Left lung (tissue), 4 donors: ENCODE measurements at regions not wholly inside any gene's neighbourhood (a gene's known extent, or its start where the extent isn't known, plus 50 kb on each side); places are given as distances from the start of the nearest gene placed in this dataset.

Source experiments
- ATAC-seq: fragments of 200-7000 bp; cut with Tn5 transposase; one replicate; pipeline ENCODE4 v1.9.1; 2020; ENCODE audit warnings: moderate library complexity
- DNase-seq, 4 donors: peaks; one replicate each; pipeline ENCODE4 v3.0.0-alpha.2; 2013 to 2020
- H3K27ac ChIP-seq, 2 donors: fragments of 200-600 bp; sonication (generic) in 1 of 2; one replicate each; pipeline versions ENCODE4 v1.5.0 to v1.8.0; 2020 to 2021
- H3K27me3 ChIP-seq, 2 donors: fragments of 200-600 bp; sonication (generic) in 1 of 2; one replicate each; pipeline versions ENCODE4 v1.5.0 to v1.8.0; 2020 to 2021
- H3K36me3 ChIP-seq, 2 donors: fragments of 200-600 bp; sonication (generic) in 1 of 2; one replicate each; pipeline versions ENCODE4 v1.5.0 to v1.8.0; 2020 to 2021
- H3K4me1 ChIP-seq, 2 donors: fragments of 200-600 bp; one replicate each; pipeline ENCODE4 v1.8.0; 2021
- H3K4me3 ChIP-seq, 2 donors: fragments of 200-600 bp; sonication (generic) in 1 of 2; one replicate each; pipeline versions ENCODE4 v1.5.0 to v1.8.0; 2020 to 2021; ENCODE audit warnings: mild to moderate bottlenecking in 1 of 2
- H3K9me3 ChIP-seq, 2 donors: fragments of 200-600 bp; sonication (generic) in 1 of 2; one replicate each; pipeline versions ENCODE4 v1.5.0 to v1.8.0; 2020 to 2021
- intact Hi-C, 2 donors: fragments of 100-400 bp; cut with DNase I; formaldehyde crosslinking; loops; one replicate each; pipeline versions ENCODE4 v1.11.2 to v1.14.2; 2022
- TF ChIP-seq, protein P1 (sequence below), 2 donors: fragments of 200-600 bp; sonication (generic) in 1 of 2; IDR thresholded peaks; one replicate each; pipeline versions ENCODE4 v1.5.0 to v1.8.0; 2021; ENCODE audit warnings: antibody characterized with exemption in 2 of 2
- donor health status: DM: no; HTN: yes; CAD: no.
- donor health status: DM: no; HTN: no; CAD: no.

DNA sequence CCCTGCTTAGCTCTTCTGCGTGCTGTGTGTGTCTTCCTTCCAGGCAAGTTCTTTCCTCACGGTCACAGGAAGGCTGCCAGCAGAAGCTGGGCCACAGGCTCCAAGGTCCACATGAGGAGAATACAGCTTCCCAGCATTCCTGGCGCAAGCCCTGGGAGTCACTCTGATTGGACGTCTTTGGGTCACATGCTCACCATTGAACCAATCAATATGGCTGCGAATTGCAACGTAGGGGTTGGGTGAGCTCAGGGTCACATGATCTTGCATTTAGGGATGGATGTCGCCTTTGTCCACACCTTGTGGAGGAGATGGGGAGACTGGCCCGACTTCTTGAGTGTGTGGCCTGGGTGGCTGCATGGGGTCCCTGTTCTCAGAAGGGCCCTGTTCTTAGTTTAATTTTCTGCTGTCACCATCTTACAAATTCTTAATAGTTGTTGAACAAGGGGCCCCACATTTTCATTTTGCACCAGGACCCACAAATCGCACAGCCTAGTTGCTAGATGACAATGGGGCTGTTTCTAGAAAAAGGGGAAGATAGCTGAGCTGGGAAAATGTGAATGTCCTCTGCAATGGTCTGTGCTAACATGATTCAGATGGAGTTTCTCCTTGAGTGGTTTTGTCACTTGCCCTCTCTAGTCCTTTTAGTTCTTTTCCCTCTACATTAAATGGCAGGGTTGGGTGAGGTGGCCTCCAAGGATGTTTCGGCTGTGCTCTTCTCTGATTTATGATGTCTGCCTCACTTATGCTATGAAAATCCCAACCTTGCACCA lies 149.6 kb downstream of the CDH26 start:
- Histone ChIP-seq H3K4me3 (no peak overlapping the region), H3K27me3 (no peaks in the 10 kb centered on the region), H3K27ac (no peak overlapping the region), H3K36me3 (no peaks in the 10 kb centered on the region), H3K4me1 (peaks cover 0 to 21% of the 10 kb centered on the region in 2 donors), H3K9me3 (no peaks in the 10 kb centered on the region)
- DNase-seq = no peak
- no peak for ATAC-seq
- TF ChIP-seq, protein P1, sequence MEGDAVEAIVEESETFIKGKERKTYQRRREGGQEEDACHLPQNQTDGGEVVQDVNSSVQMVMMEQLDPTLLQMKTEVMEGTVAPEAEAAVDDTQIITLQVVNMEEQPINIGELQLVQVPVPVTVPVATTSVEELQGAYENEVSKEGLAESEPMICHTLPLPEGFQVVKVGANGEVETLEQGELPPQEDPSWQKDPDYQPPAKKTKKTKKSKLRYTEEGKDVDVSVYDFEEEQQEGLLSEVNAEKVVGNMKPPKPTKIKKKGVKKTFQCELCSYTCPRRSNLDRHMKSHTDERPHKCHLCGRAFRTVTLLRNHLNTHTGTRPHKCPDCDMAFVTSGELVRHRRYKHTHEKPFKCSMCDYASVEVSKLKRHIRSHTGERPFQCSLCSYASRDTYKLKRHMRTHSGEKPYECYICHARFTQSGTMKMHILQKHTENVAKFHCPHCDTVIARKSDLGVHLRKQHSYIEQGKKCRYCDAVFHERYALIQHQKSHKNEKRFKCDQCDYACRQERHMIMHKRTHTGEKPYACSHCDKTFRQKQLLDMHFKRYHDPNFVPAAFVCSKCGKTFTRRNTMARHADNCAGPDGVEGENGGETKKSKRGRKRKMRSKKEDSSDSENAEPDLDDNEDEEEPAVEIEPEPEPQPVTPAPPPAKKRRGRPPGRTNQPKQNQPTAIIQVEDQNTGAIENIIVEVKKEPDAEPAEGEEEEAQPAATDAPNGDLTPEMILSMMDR (IDR thresholded peaks at IDR 0.05) = no peak
- intact Hi-C loops = no loop called here

DNA sequence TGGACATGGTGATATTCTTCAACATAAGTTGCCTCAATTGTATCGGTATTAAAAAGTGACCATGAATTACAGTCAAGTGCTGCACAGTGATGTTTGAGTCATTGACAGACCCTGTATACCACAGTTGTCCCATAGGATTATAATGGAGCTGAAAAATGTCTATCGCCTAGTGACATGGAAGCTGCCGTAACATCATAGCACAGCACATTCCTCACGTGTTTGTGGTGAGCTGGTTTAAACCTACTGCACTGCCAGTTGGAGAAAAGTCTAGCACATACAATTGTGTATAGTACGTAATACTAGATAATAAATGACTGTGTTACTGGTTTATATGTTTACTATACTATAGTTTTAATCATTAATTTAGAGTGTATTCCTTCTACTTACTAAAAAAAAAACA lies 150.2 kb downstream of the CDH26 start:
- DNase-seq (no peak), ATAC-seq (no peak)
- Histone ChIP-seq H3K36me3 (no peaks in the 10 kb centered on the region), H3K4me1 (peaks cover 0 to 27% of the 10 kb centered on the region in 2 donors), H3K9me3 (no peaks in the 10 kb centered on the region), H3K27ac (no peak overlapping the region), H3K4me3 (no peak overlapping the region), H3K27me3 (no peaks in the 10 kb centered on the region)
- TF ChIP-seq, protein P1 (IDR thresholded peaks at IDR 0.05) = no peak
- intact Hi-C loops = no loop called here

DNA sequence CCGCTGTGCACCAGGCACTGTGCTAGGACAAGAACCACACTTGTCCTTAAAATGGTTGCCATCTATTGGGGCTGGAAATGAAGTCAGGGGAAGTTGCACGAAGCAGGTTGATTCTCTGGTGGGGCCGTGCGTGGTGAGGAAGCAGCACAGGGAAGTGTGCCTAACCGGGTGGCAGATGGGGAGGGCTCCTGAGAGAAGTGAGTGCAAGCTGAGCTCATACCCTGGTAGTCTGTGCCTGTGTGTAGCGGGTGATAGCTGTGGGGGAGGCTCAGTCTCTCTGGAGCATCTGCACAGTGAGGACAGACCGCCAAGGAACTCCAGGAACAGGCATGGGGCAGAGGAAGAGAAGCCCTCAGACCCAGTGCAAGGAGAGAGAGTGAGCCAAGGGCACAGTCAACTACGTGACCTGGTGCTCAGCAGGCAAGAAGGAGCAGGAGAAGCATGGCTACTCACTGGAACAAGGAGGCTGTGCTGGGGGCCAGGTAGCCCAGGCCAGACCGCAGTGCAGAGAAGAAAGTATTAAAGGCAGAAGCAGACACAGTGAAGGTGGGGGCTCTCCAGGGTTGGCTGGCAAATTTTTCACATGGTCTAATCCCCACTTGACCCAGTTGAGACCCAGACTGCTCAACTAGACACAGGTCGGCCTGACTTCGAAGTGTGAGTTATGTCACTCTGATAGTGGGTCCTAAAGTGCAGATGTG lies 155.0 kb downstream of the CDH26 start:
- Histone ChIP-seq H3K4me1 (peaks cover 0 to 47% of the 10 kb centered on the region in 2 donors), H3K9me3 (no peaks in the 10 kb centered on the region), H3K27ac (peak overlapping the region in 1 of 2 donors; percentile 78), H3K4me3 (no peak overlapping the region), H3K27me3 (peaks cover 0 to 4% of the 10 kb centered on the region in 2 donors), H3K36me3 (no peaks in the 10 kb centered on the region)
- DNase-seq = peak in 1 of 4 donors; percentile 85
- TF ChIP-seq, protein P1 (IDR thresholded peaks at IDR 0.05) = no peak
- peak; percentile 41 for ATAC-seq
- intact Hi-C loops = no loop called here

DNA sequence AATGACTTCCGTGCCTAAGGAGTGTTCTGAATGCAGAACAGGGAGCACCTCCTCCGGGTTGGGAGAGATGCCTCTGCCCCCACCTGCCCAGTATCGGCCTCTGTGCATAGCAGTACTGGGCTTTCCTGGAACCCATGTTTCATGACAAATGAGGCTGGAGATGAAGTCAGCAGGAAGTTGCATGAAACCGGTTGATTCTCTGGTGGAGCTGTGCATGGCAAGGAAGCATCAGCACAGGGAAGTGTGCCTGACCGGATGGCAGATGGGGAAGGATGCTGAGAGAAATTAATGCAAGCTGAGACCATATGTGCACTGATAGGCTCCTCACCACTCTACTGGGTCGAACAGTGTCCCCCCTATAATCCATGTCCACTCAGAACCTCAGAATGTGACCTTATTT lies 155.5 kb downstream of the CDH26 start:
- DNase-seq (no peak), ATAC-seq (peak; percentile 24)
- H3K36me3 ChIP-seq = no peaks in the 10 kb centered on the region
- no peaks in the 10 kb centered on the region for H3K9me3 ChIP-seq
- no peak overlapping the region for H3K4me3 ChIP-seq
- peaks cover 0 to 10% of the 10 kb centered on the region in 2 donors for H3K27me3 ChIP-seq
- TF ChIP-seq, protein P1 (IDR thresholded peaks at IDR 0.05) = no peak
- peak overlapping the region in 1 of 2 donors; percentile 78 for H3K27ac ChIP-seq
- intact Hi-C loops = no loop called here
- peaks cover 0 to 47% of the 10 kb centered on the region in 2 donors for H3K4me1 ChIP-seq

DNA sequence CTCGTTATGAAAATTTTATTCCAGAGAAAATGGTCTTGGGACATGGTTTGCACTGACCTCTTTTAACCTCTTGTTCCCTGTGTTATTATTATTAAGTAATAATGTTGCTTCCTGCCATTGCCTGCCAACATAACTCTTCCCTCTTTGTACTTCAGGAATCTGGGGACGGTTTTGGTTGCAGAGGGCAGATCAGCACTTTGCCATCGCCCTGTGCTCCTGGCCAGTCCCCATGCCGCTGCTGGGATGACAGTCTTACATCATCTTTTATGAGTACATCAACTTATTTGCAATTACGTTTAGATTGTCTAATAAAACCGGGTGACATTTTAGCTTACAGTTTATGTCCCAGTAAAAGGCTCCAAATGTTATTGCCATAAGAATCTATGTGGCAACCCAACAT lies 157.2 kb downstream of the CDH26 start:
- intact Hi-C loops = no loop called here
- Histone ChIP-seq H3K27ac (no peak overlapping the region), H3K27me3 (peaks cover 0 to 10% of the 10 kb centered on the region in 2 donors), H3K4me1 (peaks cover 0 to 47% of the 10 kb centered on the region in 2 donors), H3K9me3 (no peaks in the 10 kb centered on the region), H3K36me3 (no peaks in the 10 kb centered on the region), H3K4me3 (no peak overlapping the region)
- TF ChIP-seq, protein P1 (IDR thresholded peaks at IDR 0.05) = no peak
- DNase-seq (no peak), ATAC-seq (no peak)
